MM.1S (cell line): ENCODE measurements at regions not wholly inside any gene's neighbourhood (a gene's known extent, or its start where the extent isn't known, plus 50 kb on each side); places are given as distances from the start of the nearest gene placed in this dataset.

Experiments used
- CTCF ChIP-seq: fragments of 300-600 bp; sonication (generic); IDR thresholded peaks from 2 replicates; pipeline ENCODE4 v1.5.1; 2016; ENCODE audit warnings: antibody characterized with exemption, low read length, mixed read lengths
- EZH2phosphoT487 ChIP-seq: fragments of 300-600 bp; sonication (generic); IDR thresholded peaks from 2 replicates; pipeline ENCODE4 v1.6.1; 2018; ENCODE audit warnings: antibody characterized with exemption, low read length

DNA sequence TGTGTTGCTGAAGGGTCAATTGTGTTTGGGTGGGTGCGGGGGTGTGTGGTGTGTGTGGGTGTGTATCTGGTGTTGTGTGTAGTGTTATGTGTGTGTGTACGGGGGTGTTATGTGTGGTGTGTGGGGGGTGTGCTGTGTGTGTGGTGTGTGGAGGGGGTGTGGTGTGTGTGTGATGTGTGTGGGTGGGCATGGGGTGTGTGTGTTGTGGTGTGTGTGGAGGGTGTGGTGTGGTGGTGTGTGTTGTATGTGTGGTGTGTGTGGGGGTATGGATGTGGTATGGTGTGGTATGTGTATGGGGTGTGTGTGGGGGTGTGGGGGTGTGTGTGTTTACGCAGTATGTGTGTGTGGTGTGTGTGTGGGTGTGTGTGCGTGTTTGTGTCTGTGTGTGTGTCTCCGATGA is 110.8 kb downstream of the ZNF22 start:
- TF ChIP-seq CTCF, result no peak
- TF ChIP-seq EZH2phosphoT487, result no peak
